ENCODE measurements at regions not wholly inside any gene's neighbourhood (a gene's known extent, or its start where the extent isn't known, plus 50 kb on each side); places are given as distances from the start of the nearest gene placed in this dataset.

DNA sequence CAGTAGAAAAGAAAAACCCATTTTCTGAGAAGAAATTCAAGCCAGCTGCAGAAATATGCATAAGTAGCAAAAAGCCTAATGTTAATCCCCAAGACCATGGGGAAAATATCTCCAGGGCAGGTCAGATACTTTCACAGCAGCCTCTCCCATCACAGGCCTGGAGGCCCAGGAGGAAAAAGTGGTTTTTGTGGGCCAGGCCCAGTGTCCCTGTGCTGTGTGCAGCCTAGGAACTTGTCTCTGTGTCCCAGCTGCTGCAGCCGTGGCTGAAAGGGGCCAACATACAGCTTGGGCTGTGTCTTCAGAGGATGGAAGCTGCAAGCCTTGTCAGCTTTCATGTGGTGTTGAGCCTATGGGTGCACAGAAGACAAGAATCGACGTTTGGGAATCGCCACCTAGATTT is 581.0 kb downstream of the C4orf33 start:
- no peak overlapping the region for H2AFZ ChIP-seq (ENCODE audit: low read depth, low read length)
- no peak overlapping the region for H3K4me2 ChIP-seq (ENCODE audit: insufficient read depth, low read length)
- in situ Hi-C loops (cut with MboI) (no loop called here), intact Hi-C loops (cut with micrococcal nuclease) (no loop called here)
- WGBS (ENCODE audit: insufficient coverage, low coverage, missing lambda C conversion rate): 3% methylated on average over 4 of the region's 4 CpGs
- no peaks in the 10 kb centered on the region for H3K9me1 ChIP-seq (ENCODE audit: control insufficient read depth, insufficient read depth, low read length)
- H3K79me2 ChIP-seq (ENCODE audit: control insufficient read depth, insufficient read depth, low read length): no peaks in the 10 kb centered on the region
- ChIA-PET POLR2A (no interaction called here), CTCF (ENCODE audit: low intra/inter-chr PET ratio) (no interaction called here)
- H4K20me1 ChIP-seq (replicated peaks; ENCODE audit: control insufficient read depth, insufficient read depth, low read length): no peaks in the 10 kb centered on the region
- H3K27me3 ChIP-seq (ENCODE audit: control insufficient read depth in 2 of 2, insufficient read depth in 2 of 2, low read length in 2 of 2): no peaks in the 10 kb centered on the region
- no peaks in the 10 kb centered on the region for H3K4me1 ChIP-seq (replicated peaks in 1 of 2; ENCODE audit: control insufficient read depth in 2 of 2, insufficient read depth in 2 of 2, low read length in 2 of 2)
- no peak overlapping the region for H3K4me3 ChIP-seq
- H3K9ac ChIP-seq (ENCODE audit: insufficient read depth in 1 of 2, low read depth in 2 of 2, low read length in 2 of 2): no peak overlapping the region
- H3K9me3 ChIP-seq (replicated peaks; ENCODE audit: control insufficient read depth, insufficient read depth, low read depth, low read length): no peaks in the 10 kb centered on the region; the same call in 1 of the 2 replicates
- ATAC-seq (no peak), DNase-seq (ENCODE audit: extremely low read depth in 1 of 4, low spot score in 3 of 4) (no peak), FAIRE-seq (no peak)
- no peak overlapping the region for H3K27ac ChIP-seq (ENCODE audit: extremely low read depth, low read depth, low read length)
- no peaks in the 10 kb centered on the region for H3K36me3 ChIP-seq (ENCODE audit: control insufficient read depth, insufficient read depth, low read length)
- no TSS peak for BruUV-seq (replicated peaks)
- TF ChIP-seq ARID1B (IDR thresholded peaks at IDR 0.05) (no peak), HMG20B (CRISPR knock-in tag; IDR thresholded peaks at IDR 0.05) (no peak), ESRRA (IDR thresholded peaks at IDR 0.05; ENCODE audit: borderline replicate concordance, low read depth) (no peak), PRPF4 (IDR thresholded peaks at IDR 0.05; ENCODE audit: insufficient read depth, low read depth, low read length, poor library complexity, severe bottlenecking) (no peak), NFYB (IDR thresholded peaks at IDR 0.05; ENCODE audit: extremely low read depth, insufficient read length) (no peak), ZNF12 (CRISPR knock-in tag; IDR thresholded peaks at IDR 0.05) (no peak), BMI1 (IDR thresholded peaks at IDR 0.05; ENCODE audit: low read length) (no peak), MEF2D (tag; conservative IDR thresholded peaks at IDR 0.05; ENCODE audit: low read depth) (no peak), RREB1 (CRISPR knock-in tag; IDR thresholded peaks at IDR 0.05) (no peak), ELF2 (CRISPR knock-in tag; IDR thresholded peaks at IDR 0.05) (no peak), BRD4 (IDR thresholded peaks at IDR 0.05) (no peak), TEAD1 (CRISPR knock-in tag; IDR thresholded peaks at IDR 0.05) (no peak), IRF1 (CRISPR knock-in tag; IDR thresholded peaks at IDR 0.05; ENCODE audit: borderline replicate concordance) (no peak), ZFP30 (CRISPR knock-in tag; IDR thresholded peaks at IDR 0.05; ENCODE audit: borderline replicate concordance) (no peak)
- TF ChIP-seq, protein P1, sequence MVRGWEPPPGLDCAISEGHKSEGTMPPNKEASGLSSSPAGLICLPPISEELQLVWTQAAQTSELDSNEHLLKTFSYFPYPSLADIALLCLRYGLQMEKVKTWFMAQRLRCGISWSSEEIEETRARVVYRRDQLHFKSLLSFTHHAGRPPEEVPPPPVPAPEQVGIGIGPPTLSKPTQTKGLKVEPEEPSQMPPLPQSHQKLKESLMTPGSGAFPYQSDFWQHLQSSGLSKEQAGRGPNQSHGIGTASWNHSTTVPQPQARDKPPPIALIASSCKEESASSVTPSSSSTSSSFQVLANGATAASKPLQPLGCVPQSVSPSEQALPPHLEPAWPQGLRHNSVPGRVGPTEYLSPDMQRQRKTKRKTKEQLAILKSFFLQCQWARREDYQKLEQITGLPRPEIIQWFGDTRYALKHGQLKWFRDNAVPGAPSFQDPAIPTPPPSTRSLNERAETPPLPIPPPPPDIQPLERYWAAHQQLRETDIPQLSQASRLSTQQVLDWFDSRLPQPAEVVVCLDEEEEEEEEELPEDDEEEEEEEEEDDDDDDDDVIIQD (CRISPR knock-in tag; IDR thresholded peaks at IDR 0.05): no peak
